ENCODE measurements at regions not wholly inside any gene's neighbourhood (a gene's known extent, or its start where the extent isn't known, plus 50 kb on each side); places are given as distances from the start of the nearest gene placed in this dataset.

DNA sequence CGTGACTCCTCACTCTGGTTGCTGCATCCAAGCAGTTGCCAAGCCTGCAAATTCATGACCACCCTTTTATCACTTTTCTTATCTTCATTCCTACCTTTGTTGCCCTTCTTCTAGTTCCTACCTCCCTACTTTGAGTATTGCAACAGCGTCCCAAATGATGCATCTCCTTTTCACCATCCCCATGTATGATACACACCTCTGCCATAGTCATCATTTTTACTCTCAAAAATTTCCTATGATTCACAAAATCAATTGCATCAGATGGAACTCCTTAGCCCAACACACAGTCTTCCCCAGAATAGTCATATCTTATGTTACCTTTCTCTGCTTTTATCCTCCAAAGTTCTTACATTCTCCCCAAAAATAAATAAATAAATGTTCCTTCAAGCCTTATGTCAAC is 262.6 kb downstream of the TBL1XR1 start:
- no peak for DNase-seq
- Mint-ChIP-seq H3K36me3 (ENCODE audit: insufficient read depth in 1 of 3, low read depth in 3 of 3) (peaks cover 0 to 5% (median 0%) of the 10 kb centered on the region in 3 experiments; a peak in 1 of 7 replicates), H3K27ac (no peak overlapping the region), H3K4me1 (peaks cover 0 to 7% of the 10 kb centered on the region in 2 experiments; a peak in 1 of 4 replicates), H3K9me3 (peaks cover 0 to 7% of the 10 kb centered on the region in 2 experiments; a peak in 2 of 5 replicates), H3K4me3 (no peak overlapping the region), H3K27me3 (ENCODE audit: low read depth) (no peaks in the 10 kb centered on the region)
- Histone ChIP-seq H2BK20ac (ENCODE audit: low read depth, low read length, poor library complexity, severe bottlenecking) (no peak overlapping the region), H3K23me2 (ENCODE audit: insufficient read length, low read depth, low read length, poor library complexity, severe bottlenecking) (no peaks in the 10 kb centered on the region), H3K4me1 (ENCODE audit: insufficient read depth, low read length) (no peaks in the 10 kb centered on the region), H3T11ph (ENCODE audit: low read length) (no peak overlapping the region), H3K14ac (ENCODE audit: insufficient read depth, low read length) (no peak overlapping the region), H4K5ac (ENCODE audit: insufficient read length, low read depth, low read length) (no peak overlapping the region), H3K4ac (ENCODE audit: low read depth, low read length) (no peak overlapping the region), H4K91ac (ENCODE audit: insufficient read length, low read depth, low read length) (no peak overlapping the region), H3K4me2 (ENCODE audit: insufficient read depth, insufficient read length, low read length) (no peak overlapping the region), H3K9me3 (ENCODE audit: control insufficient read depth, low read depth, low read length) (no peaks in the 10 kb centered on the region), H3K18ac (ENCODE audit: insufficient read length, low read depth, low read length) (no peak overlapping the region), H2AK5ac (ENCODE audit: insufficient read length, low read length) (no peak overlapping the region), H3K56ac (ENCODE audit: insufficient read length, low read depth, low read length) (no peak overlapping the region), H2BK120ac (ENCODE audit: low read depth, low read length, poor library complexity, severe bottlenecking) (no peak overlapping the region), H2BK5ac (ENCODE audit: insufficient read length, low read length) (no peak overlapping the region), H3K79me2 (ENCODE audit: insufficient read depth, low read length) (no peaks in the 10 kb centered on the region), H4K20me1 (ENCODE audit: control insufficient read depth, insufficient read depth, insufficient read length) (no peaks in the 10 kb centered on the region), H3K79me1 (ENCODE audit: insufficient read depth, low read depth, low read length, poor library complexity, severe bottlenecking) (no peaks in the 10 kb centered on the region), H3K27me3 (ENCODE audit: insufficient read depth, low read length) (no peaks in the 10 kb centered on the region), H3K23ac (ENCODE audit: insufficient read length, low read depth, low read length) (no peak overlapping the region), H2AFZ (ENCODE audit: low read length) (no peak overlapping the region), H2BK15ac (ENCODE audit: low read depth, low read length) (no peak overlapping the region), H3K27ac (ENCODE audit: insufficient read length, low read depth, low read length) (no peak overlapping the region), H3K9ac (ENCODE audit: extremely low read depth, insufficient read length, low read length) (no peak overlapping the region), H2BK12ac (ENCODE audit: insufficient read length, low read depth, low read length) (no peak overlapping the region), H4K8ac (replicated peaks; ENCODE audit: insufficient read length, low read depth, low read length) (no peak overlapping the region)
- TF ChIP-seq, protein P1, sequence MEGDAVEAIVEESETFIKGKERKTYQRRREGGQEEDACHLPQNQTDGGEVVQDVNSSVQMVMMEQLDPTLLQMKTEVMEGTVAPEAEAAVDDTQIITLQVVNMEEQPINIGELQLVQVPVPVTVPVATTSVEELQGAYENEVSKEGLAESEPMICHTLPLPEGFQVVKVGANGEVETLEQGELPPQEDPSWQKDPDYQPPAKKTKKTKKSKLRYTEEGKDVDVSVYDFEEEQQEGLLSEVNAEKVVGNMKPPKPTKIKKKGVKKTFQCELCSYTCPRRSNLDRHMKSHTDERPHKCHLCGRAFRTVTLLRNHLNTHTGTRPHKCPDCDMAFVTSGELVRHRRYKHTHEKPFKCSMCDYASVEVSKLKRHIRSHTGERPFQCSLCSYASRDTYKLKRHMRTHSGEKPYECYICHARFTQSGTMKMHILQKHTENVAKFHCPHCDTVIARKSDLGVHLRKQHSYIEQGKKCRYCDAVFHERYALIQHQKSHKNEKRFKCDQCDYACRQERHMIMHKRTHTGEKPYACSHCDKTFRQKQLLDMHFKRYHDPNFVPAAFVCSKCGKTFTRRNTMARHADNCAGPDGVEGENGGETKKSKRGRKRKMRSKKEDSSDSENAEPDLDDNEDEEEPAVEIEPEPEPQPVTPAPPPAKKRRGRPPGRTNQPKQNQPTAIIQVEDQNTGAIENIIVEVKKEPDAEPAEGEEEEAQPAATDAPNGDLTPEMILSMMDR (conservative IDR thresholded peaks at IDR 0.05): no peak
- WGBS (ENCODE audit: extremely low coverage, insufficient read length, low lambda C conversion rate): no CpG with 5 or more reads among the region's 2 CpGs

Data from H9 (cell line).